Body of pancreas (tissue), 4 donors: ENCODE measurements at regions not wholly inside any gene's neighbourhood (a gene's known extent, or its start where the extent isn't known, plus 50 kb on each side); places are given as distances from the start of the nearest gene placed in this dataset.

Experiments
- ATAC-seq: fragments of 150-250 bp; one replicate; pipeline ENCODE4 v1.9.1; 2016
- DNase-seq, 4 donors: peaks; one replicate each; pipeline ENCODE4 v3.0.0-alpha.2; 2019
- H3K27ac ChIP-seq, 4 donors: fragments of 200-600 bp; sonication (generic); 1 replicate in 3 of 4; 2 replicates in 1 of 4; pipeline versions ENCODE4 v1.5.1 to v1.6.1; 2016 to 2019; ENCODE audit warnings: mild to moderate bottlenecking in 1 of 4, mixed read lengths in 1 of 4, moderate library complexity in 1 of 4
- H3K27me3 ChIP-seq, 2 donors: fragments of 200-600 bp; sonication (generic); one replicate each; pipeline ENCODE4 v1.6.0; 2016; ENCODE audit warnings: mild to moderate bottlenecking in 1 of 2
- H3K36me3 ChIP-seq, 2 donors: fragments of 200-600 bp; sonication (generic); replicated peaks in 1 of 2; 2 replicates each; pipeline ENCODE4 v1.5.1; 2016; ENCODE audit warnings: low read depth in 2 of 2; ENCODE audit not compliant: insufficient read depth in 1 of 2
- H3K4me1 ChIP-seq: fragments of 200-600 bp; sonication (generic); one replicate; pipeline ENCODE4 v1.6.0; 2016
- H3K4me3 ChIP-seq, 2 donors: fragments of 200-600 bp; sonication (generic); 1 replicate in 1 of 2; 2 replicates in 1 of 2; pipeline ENCODE4 v1.5.1; 2016 to 2019
- H3K9me3 ChIP-seq, 3 donors: fragments of 200-600 bp; sonication (generic); 1 replicate in 2 of 3; 2 replicates in 1 of 3; pipeline ENCODE4 v1.5.1; 2016
- CTCF ChIP-seq, 7 experiments: fragments of 450-650 bp in 4 of 7; fragments of 200-600 bp in 3 of 7; sonication (generic) in 3 of 7; IDR thresholded peaks; one replicate each; pipeline ENCODE4 v1.5.1; 2016 to 2019; ENCODE audit warnings: antibody characterized with exemption in 7 of 7
- POLR2A ChIP-seq, 3 donors: fragments of 450-650 bp; IDR thresholded peaks; one replicate each; pipeline ENCODE4 v1.6.1; 2016; ENCODE audit warnings: antibody characterized with exemption in 3 of 3, mild to moderate bottlenecking in 2 of 3
- WGBS, 2 donors: methylation state at CpG; one replicate each; pipeline ENCODE4 v1.1.5; 2017; 5-methylcytosine and 5-hydroxymethylcytosine counted together
- intact Hi-C: fragments of 100-400 bp; cut with DNase I; formaldehyde crosslinking; loops from one replicate; pipeline ENCODE4 v1.15.1; 2023

- no peak for ATAC-seq
Observed at GRCh38 chr13:28563609-28564008, 68.7 kb upstream of the FLT1 start.

GRCh38 chr13:28560612-28561011, 65.7 kb upstream of the FLT1 start:
- Histone ChIP-seq H3K4me3 (no peak overlapping the region), H3K36me3 (no peaks in the 10 kb centered on the region), H3K4me1 (peaks cover 6% of the 10 kb centered on the region), H3K9me3 (no peaks in the 10 kb centered on the region), H3K27ac (no peak overlapping the region), H3K27me3 (no peaks in the 10 kb centered on the region)
- 67 to 71% methylated on average over 2 of the region's 2 CpGs for WGBS, 2 donors
- ATAC-seq (no peak), DNase-seq (no peak)
- intact Hi-C loops, result no loop called here
- no peak for TF ChIP-seq POLR2A (IDR thresholded peaks at IDR 0.05)
- no peak for TF ChIP-seq CTCF (IDR thresholded peaks at IDR 0.05)

More at GRCh38 chr13:28563609-28564008, 68.7 kb upstream of the FLT1 start:
- no peak for DNase-seq
- WGBS, 2 donors, result 86 to 87% methylated on average over 5 of the region's 5 CpGs
- TF ChIP-seq CTCF (IDR thresholded peaks at IDR 0.05) (no peak), POLR2A (IDR thresholded peaks at IDR 0.05) (no peak)
- Histone ChIP-seq H3K27me3 (no peaks in the 10 kb centered on the region), H3K27ac (no peak overlapping the region), H3K4me1 (peaks cover 6% of the 10 kb centered on the region), H3K36me3 (no peaks in the 10 kb centered on the region), H3K9me3 (no peaks in the 10 kb centered on the region), H3K4me3 (no peak overlapping the region)
- intact Hi-C loops, result no loop called here

GRCh38 chr13:28559636-28560259, 64.8 kb upstream of the FLT1 start:
- no peaks in the 10 kb centered on the region for H3K36me3 ChIP-seq
- TF ChIP-seq CTCF (IDR thresholded peaks at IDR 0.05) (no peak), POLR2A (IDR thresholded peaks at IDR 0.05) (no peak)
- ATAC-seq (no peak), DNase-seq (no peak)
- no peak overlapping the region for H3K27ac ChIP-seq
- H3K4me1 ChIP-seq, result peaks cover 6% of the 10 kb centered on the region
- 91 to 93% methylated on average over 8 of the region's 8 CpGs for WGBS, 2 donors
- H3K9me3 ChIP-seq, result no peaks in the 10 kb centered on the region
- no peak overlapping the region for H3K4me3 ChIP-seq
- intact Hi-C loops, result no loop called here
- no peaks in the 10 kb centered on the region for H3K27me3 ChIP-seq

GRCh38 chr13:28558567-28558966, 63.6 kb upstream of the FLT1 start:
- no peak for DNase-seq
- TF ChIP-seq CTCF (IDR thresholded peaks at IDR 0.05) (no peak), POLR2A (IDR thresholded peaks at IDR 0.05) (no peak)
- Histone ChIP-seq H3K4me3 (no peak overlapping the region), H3K9me3 (no peaks in the 10 kb centered on the region), H3K4me1 (peaks cover 6% of the 10 kb centered on the region), H3K36me3 (no peaks in the 10 kb centered on the region), H3K27me3 (no peaks in the 10 kb centered on the region), H3K27ac (no peak overlapping the region)
- intact Hi-C loops, result no loop called here
- no peak for ATAC-seq
- 26 to 31% methylated on average over 8 of the region's 8 CpGs for whole genome bisulfite sequencing, 2 donors
